C4-2B (cell line): ENCODE measurements at regions not wholly inside any gene's neighbourhood (a gene's known extent, or its start where the extent isn't known, plus 50 kb on each side); places are given as distances from the start of the nearest gene placed in this dataset.

Experiments used
- ZFX ChIP-seq: fragments of 450-650 bp; IDR thresholded peaks from 2 replicates; pipeline ENCODE4 v1.6.1; 2017
- TF ChIP-seq, protein P1 (sequence below): fragments of 450-650 bp; conservative IDR thresholded peaks from 2 replicates; pipeline ENCODE4 v1.5.1; 2017; ENCODE audit warnings: mild to moderate bottlenecking

DNA sequence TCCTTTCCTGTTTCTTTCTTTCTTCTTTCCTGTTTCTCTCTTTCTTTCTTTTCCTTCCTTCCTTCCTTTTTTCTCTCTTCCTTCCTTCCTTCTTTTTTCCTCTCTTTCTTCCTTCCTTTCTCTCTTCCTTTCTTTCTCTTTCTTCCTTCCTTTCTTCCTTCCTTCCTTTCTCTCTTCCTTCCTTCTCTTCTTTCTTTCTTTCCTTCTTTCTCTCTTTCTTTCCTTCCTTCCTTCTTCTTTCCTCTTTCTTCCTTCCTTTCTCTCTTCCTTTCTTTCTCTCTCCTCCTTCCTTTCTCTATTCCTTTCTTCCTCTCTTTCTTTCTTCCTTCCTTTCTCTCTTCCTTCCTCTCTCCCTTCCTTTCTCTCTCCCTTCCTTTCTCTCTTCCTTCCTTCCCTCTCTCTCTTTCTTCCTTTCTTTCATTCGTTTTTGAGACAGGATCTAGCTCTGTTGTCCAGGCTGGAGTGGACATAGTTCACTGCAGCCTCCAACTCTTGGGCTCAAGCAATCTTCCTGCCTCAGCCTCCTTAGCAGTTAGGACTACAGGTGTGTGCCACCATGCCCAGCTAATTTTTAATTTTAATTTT, 170.8 kb upstream of the GMDS start:
- TF ChIP-seq, protein P1, sequence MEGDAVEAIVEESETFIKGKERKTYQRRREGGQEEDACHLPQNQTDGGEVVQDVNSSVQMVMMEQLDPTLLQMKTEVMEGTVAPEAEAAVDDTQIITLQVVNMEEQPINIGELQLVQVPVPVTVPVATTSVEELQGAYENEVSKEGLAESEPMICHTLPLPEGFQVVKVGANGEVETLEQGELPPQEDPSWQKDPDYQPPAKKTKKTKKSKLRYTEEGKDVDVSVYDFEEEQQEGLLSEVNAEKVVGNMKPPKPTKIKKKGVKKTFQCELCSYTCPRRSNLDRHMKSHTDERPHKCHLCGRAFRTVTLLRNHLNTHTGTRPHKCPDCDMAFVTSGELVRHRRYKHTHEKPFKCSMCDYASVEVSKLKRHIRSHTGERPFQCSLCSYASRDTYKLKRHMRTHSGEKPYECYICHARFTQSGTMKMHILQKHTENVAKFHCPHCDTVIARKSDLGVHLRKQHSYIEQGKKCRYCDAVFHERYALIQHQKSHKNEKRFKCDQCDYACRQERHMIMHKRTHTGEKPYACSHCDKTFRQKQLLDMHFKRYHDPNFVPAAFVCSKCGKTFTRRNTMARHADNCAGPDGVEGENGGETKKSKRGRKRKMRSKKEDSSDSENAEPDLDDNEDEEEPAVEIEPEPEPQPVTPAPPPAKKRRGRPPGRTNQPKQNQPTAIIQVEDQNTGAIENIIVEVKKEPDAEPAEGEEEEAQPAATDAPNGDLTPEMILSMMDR, result no peak
- TF ChIP-seq ZFX, result no peak
